ENCODE measurements at regions not wholly inside any gene's neighbourhood (a gene's known extent, or its start where the extent isn't known, plus 50 kb on each side); places are given as distances from the start of the nearest gene placed in this dataset.

DNA sequence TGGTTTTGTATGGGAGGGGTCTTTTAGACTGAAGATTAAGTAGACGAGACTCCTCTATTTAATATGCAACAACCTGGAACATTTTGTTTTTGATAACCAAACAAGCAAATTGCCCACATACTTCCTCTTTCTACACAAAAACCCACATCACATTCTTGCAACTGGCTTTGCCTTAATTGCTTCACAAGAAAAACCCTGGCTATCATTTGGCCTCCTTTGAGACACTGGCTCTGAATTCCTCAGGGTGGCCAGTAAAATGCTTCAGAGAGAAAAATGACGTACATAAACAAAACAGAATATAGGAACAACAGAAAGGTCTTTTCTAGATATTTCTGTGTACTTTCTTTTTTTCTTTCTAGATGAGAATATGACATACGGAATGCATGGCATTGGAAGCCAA is 103.0 kb downstream of the TRIB2 start:
- peak in 1 of 2 donors; percentile 96 for DNase-seq (ENCODE audit: low read depth in 1 of 2, low spot score in 1 of 2)
- H3K9me3 ChIP-seq (ENCODE audit: low read depth) = no peaks in the 10 kb centered on the region
- no peak overlapping the region for H3K27ac ChIP-seq
- TF ChIP-seq, protein P1, sequence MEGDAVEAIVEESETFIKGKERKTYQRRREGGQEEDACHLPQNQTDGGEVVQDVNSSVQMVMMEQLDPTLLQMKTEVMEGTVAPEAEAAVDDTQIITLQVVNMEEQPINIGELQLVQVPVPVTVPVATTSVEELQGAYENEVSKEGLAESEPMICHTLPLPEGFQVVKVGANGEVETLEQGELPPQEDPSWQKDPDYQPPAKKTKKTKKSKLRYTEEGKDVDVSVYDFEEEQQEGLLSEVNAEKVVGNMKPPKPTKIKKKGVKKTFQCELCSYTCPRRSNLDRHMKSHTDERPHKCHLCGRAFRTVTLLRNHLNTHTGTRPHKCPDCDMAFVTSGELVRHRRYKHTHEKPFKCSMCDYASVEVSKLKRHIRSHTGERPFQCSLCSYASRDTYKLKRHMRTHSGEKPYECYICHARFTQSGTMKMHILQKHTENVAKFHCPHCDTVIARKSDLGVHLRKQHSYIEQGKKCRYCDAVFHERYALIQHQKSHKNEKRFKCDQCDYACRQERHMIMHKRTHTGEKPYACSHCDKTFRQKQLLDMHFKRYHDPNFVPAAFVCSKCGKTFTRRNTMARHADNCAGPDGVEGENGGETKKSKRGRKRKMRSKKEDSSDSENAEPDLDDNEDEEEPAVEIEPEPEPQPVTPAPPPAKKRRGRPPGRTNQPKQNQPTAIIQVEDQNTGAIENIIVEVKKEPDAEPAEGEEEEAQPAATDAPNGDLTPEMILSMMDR (IDR thresholded peaks at IDR 0.05; ENCODE audit: low read depth, low read length) = no peak
- no peak overlapping the region for H3K4me3 ChIP-seq
- H3K36me3 ChIP-seq = no peaks in the 10 kb centered on the region
- H3K4me1 ChIP-seq (ENCODE audit: low read depth) = peaks cover 6% of the 10 kb centered on the region
- H3K27me3 ChIP-seq = no peaks in the 10 kb centered on the region

DNA sequence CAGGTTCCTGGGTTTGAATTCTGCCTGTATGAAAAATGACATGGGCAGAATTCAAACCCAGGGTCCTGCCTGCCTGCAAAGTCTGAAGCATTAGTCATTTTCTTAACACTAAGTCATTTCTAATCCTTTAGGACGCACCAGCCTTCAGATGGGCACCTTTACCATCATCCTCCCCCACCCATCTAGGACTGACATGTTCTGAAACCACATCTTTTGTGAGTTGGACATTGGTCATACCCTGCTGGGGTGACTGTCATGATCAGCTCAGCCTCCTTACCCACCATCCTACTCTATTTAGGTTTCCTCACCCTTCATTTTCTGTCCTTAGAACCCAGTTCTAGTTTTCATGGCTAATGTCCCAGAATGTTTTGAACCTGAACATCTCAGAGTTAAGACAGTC is 104.9 kb downstream of the TRIB2 start:
- H3K36me3 ChIP-seq = no peaks in the 10 kb centered on the region
- TF ChIP-seq, protein P1 (IDR thresholded peaks at IDR 0.05; ENCODE audit: low read depth, low read length) = no peak
- no peak for DNase-seq (ENCODE audit: low read depth in 1 of 2, low spot score in 1 of 2)
- H3K27ac ChIP-seq = no peak overlapping the region
- peaks cover 6% of the 10 kb centered on the region for H3K4me1 ChIP-seq (ENCODE audit: low read depth)
- no peaks in the 10 kb centered on the region for H3K27me3 ChIP-seq
- no peaks in the 10 kb centered on the region for H3K9me3 ChIP-seq (ENCODE audit: low read depth)
- H3K4me3 ChIP-seq = no peak overlapping the region

DNA sequence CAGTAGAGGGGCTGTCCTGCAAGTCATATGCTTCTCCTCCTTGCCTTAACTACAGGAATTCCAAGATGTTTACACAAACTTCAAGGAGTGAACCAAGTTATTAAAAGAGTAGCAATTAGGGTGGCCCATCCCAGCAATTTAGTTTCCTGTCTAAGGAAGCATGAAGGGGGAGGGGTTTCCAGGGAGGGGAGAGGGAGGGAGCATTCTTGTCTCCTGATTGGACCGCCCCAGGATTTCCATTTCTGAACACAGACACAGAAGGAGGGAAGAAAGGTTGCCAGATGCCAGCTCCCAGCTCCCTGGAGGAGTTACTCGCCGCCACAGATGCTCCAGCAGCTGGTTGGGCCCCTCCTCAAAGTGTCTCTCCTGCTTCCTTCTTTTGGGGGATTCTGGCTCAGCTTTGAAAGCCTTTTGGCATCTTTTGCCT is 107.6 kb downstream of the TRIB2 start:
- TF ChIP-seq, protein P1 (IDR thresholded peaks at IDR 0.05; ENCODE audit: low read depth, low read length) = no peak
- H3K4me3 ChIP-seq = no peak overlapping the region
- peaks cover 4% of the 10 kb centered on the region for H3K4me1 ChIP-seq (ENCODE audit: low read depth)
- H3K36me3 ChIP-seq = no peaks in the 10 kb centered on the region
- no peaks in the 10 kb centered on the region for H3K9me3 ChIP-seq (ENCODE audit: low read depth)
- DNase-seq (ENCODE audit: low read depth in 1 of 2, low spot score in 1 of 2) = peak in 1 of 2 donors; percentile 76
- H3K27me3 ChIP-seq = no peaks in the 10 kb centered on the region
- no peak overlapping the region for H3K27ac ChIP-seq

DNA sequence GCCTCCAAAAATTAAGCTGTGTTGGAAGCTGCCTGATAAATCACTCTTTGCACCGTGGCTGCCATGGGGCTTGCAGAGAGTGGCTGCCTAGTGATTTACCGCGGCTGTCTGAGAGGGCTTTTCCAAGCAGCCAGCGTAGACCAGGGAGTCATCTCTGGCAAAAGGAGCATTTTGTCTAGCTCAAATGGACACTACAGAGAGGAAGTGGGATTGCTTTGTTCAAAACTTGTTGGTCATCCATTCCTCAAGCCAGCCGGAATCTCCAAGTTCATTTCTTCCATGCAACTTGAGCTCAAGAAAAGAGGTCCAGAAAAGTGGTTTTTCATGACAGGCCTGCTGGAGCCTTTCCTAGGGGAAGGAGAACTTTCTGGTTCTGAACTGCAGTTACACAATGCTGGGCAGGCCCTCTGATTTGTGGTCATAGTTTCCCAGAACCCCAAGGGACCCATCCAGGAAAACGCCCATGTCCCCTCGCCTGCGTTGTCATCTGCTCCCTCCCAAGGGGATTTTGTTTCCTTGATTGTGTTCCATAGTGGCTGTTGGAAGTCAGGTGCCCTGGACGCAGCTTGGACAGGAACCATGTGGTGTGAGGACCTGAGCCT is 108.1 kb downstream of the TRIB2 start:
- Histone ChIP-seq H3K4me3 (no peak overlapping the region), H3K27ac (no peak overlapping the region), H3K36me3 (no peaks in the 10 kb centered on the region), H3K27me3 (no peaks in the 10 kb centered on the region), H3K9me3 (ENCODE audit: low read depth) (no peaks in the 10 kb centered on the region), H3K4me1 (ENCODE audit: low read depth) (no peaks in the 10 kb centered on the region)
- peak in 1 of 2 donors; percentile 38 for DNase-seq (ENCODE audit: low read depth in 1 of 2, low spot score in 1 of 2)
- TF ChIP-seq, protein P1 (IDR thresholded peaks at IDR 0.05; ENCODE audit: low read depth, low read length) = no peak

DNA sequence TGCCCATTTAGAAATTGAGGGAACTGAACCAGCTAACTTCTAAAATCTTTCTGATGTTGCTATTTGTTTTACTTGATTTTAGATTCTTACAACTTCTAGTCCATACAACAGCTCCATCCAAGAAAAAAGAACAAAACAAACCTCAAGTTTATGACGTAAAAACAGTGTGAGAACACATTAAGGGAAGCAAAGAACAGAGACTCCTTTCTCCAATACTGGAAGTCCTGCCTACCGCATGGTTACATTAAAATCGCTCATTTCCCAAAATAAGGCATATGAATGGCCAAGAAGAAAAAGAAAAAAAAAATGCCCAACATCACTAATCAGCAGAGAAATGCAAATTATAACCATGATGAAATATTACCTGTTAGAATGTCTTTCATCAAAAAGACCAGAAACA is 110.0 kb downstream of the TRIB2 start:
- no peak for DNase-seq (ENCODE audit: low read depth in 1 of 2, low spot score in 1 of 2)
- Histone ChIP-seq H3K4me3 (no peak overlapping the region), H3K27me3 (no peaks in the 10 kb centered on the region), H3K27ac (no peak overlapping the region), H3K9me3 (ENCODE audit: low read depth) (no peaks in the 10 kb centered on the region), H3K36me3 (no peaks in the 10 kb centered on the region), H3K4me1 (ENCODE audit: low read depth) (no peaks in the 10 kb centered on the region)
- TF ChIP-seq, protein P1 (IDR thresholded peaks at IDR 0.05; ENCODE audit: low read depth, low read length) = no peak

Measured in cardiac muscle cell (in vitro differentiated cells and primary cell).